ENCODE measurements at regions not wholly inside any gene's neighbourhood (a gene's known extent, or its start where the extent isn't known, plus 50 kb on each side); places are given as distances from the start of the nearest gene placed in this dataset.

DNA sequence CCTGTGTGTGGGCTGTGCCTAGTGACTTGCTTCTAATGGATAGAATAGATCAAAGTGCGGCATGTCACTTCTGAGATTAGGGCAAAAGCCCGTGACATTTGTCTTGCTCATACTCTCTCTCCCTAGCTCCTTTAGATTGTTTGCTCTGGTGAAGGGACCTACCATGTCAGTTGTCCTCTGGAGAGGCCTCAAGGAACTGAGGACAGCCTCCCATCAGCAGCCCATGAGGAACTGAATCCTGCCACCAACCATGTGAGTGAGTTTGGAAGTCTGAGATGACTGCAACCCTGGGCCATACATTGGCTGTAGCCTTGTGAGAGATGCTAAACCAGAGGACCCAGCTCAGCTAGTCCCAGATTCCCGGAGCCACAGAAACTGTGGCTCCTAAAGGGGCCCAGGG is 101.6 kb upstream of the ESRRB start:
- Mint-ChIP-seq H3K4me1 (ENCODE audit: insufficient read depth, unreplicated experiment) (no peaks in the 10 kb centered on the region), H3K4me3 (ENCODE audit: unreplicated experiment) (no peak overlapping the region), H3K9me3 (ENCODE audit: unreplicated experiment) (no peaks in the 10 kb centered on the region), H3K27ac (ENCODE audit: low read depth, unreplicated experiment) (no peak overlapping the region), H3K36me3 (ENCODE audit: insufficient read depth, unreplicated experiment) (no peaks in the 10 kb centered on the region), H3K27me3 (ENCODE audit: insufficient read depth, unreplicated experiment) (peaks cover 7% of the 10 kb centered on the region)
- intact Hi-C loops (cut with micrococcal nuclease), result no loop called here
- ChIA-PET CTCF (no interaction called here), POLR2A (no interaction called here)
- TF ChIP-seq, protein P1, sequence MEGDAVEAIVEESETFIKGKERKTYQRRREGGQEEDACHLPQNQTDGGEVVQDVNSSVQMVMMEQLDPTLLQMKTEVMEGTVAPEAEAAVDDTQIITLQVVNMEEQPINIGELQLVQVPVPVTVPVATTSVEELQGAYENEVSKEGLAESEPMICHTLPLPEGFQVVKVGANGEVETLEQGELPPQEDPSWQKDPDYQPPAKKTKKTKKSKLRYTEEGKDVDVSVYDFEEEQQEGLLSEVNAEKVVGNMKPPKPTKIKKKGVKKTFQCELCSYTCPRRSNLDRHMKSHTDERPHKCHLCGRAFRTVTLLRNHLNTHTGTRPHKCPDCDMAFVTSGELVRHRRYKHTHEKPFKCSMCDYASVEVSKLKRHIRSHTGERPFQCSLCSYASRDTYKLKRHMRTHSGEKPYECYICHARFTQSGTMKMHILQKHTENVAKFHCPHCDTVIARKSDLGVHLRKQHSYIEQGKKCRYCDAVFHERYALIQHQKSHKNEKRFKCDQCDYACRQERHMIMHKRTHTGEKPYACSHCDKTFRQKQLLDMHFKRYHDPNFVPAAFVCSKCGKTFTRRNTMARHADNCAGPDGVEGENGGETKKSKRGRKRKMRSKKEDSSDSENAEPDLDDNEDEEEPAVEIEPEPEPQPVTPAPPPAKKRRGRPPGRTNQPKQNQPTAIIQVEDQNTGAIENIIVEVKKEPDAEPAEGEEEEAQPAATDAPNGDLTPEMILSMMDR (IDR thresholded peaks at IDR 0.05; ENCODE audit: unreplicated experiment), result no peak
- no TSS peak for BruUV-seq (replicated peaks)
- no peak for DNase-seq (ENCODE audit: unreplicated experiment)

DNA sequence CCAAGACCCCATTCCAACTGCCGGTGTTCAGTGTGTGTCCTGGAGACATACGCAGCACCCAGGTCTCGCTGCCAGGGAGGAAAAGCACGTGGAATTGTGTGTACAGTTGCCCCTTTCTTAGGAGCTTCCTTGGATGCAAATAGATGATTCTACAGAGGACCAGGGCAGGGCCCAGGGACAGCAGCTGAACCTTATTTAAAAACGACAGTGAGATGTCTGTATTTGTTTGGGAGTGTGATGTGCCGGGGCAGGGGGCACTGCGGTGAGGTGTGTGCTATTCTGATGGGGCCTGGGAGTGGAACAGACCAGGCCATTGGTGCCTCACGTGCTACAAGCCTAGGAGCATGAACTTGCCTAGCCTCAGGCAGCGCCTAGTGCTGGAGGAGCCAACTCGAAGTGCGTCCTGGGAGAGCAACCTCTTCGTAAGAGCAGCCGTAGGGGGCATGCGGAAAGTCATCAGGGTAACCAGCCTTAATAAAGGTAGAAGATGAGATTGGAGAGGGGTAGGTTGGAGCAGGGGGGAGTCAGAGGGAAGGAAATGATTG is 98.3 kb upstream of the ESRRB start:
- BruUV-seq (replicated peaks), result no TSS peak
- no peak for DNase-seq (ENCODE audit: unreplicated experiment)
- no peaks in the 10 kb centered on the region for H3K4me1 Mint-ChIP-seq (ENCODE audit: insufficient read depth, unreplicated experiment)

GRCh38 chr14:76280221-76280620 is 95.7 kb upstream of the ESRRB start:
- BruUV-seq (replicated peaks), result no TSS peak
- Mint-ChIP-seq H3K36me3 (ENCODE audit: insufficient read depth, unreplicated experiment) (no peaks in the 10 kb centered on the region), H3K4me1 (ENCODE audit: insufficient read depth, unreplicated experiment) (no peaks in the 10 kb centered on the region), H3K27ac (ENCODE audit: low read depth, unreplicated experiment) (no peak overlapping the region), H3K27me3 (ENCODE audit: insufficient read depth, unreplicated experiment) (no peaks in the 10 kb centered on the region), H3K9me3 (ENCODE audit: unreplicated experiment) (no peaks in the 10 kb centered on the region), H3K4me3 (ENCODE audit: unreplicated experiment) (no peak overlapping the region)
- DNase-seq (ENCODE audit: unreplicated experiment), result no peak
- CTCF ChIA-PET, result no interaction called here
- TF ChIP-seq, protein P1 (IDR thresholded peaks at IDR 0.05; ENCODE audit: unreplicated experiment), result no peak
- POLR2A ChIA-PET, result no interaction called here
- intact Hi-C loops (cut with micrococcal nuclease), result no loop called here

More for the DNA sequence above, 98.3 kb upstream of the ESRRB start:
- Mint-ChIP-seq H3K9me3 (ENCODE audit: unreplicated experiment) (no peaks in the 10 kb centered on the region), H3K36me3 (ENCODE audit: insufficient read depth, unreplicated experiment) (no peaks in the 10 kb centered on the region), H3K27me3 (ENCODE audit: insufficient read depth, unreplicated experiment) (no peaks in the 10 kb centered on the region), H3K27ac (ENCODE audit: low read depth, unreplicated experiment) (no peak overlapping the region), H3K4me3 (ENCODE audit: unreplicated experiment) (no peak overlapping the region)
- ChIA-PET POLR2A (no interaction called here), CTCF (no interaction called here)
- intact Hi-C loops (cut with micrococcal nuclease), result no loop called here
- TF ChIP-seq, protein P1 (IDR thresholded peaks at IDR 0.05; ENCODE audit: unreplicated experiment), result no peak

DNA sequence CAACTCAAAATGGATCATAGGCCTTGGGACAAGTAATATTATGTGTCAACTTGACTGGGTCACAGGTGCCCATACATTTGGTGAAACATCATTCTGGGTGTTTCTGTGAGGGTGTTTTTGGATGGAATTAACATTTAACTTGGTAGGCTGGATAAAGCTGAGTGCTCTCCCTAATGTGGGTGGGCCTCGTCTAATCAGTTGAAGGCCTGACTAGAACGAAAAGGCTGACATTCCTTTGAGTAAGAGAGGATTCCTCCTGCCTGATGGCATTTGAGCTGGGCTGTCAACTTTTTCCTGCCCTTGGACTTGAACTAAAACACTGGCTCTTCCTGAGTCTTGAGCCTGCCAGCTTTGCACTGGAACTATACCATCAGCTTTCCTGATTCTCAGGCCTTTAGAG is 93.4 kb upstream of the ESRRB start:
- no peaks in the 10 kb centered on the region for H3K36me3 Mint-ChIP-seq (ENCODE audit: insufficient read depth, unreplicated experiment)
- intact Hi-C loops (cut with micrococcal nuclease), result no loop called here
- H3K4me1 Mint-ChIP-seq (ENCODE audit: insufficient read depth, unreplicated experiment), result no peaks in the 10 kb centered on the region
- H3K9me3 Mint-ChIP-seq (ENCODE audit: unreplicated experiment), result no peaks in the 10 kb centered on the region
- DNase-seq (ENCODE audit: unreplicated experiment), result no peak
- no peaks in the 10 kb centered on the region for H3K27me3 Mint-ChIP-seq (ENCODE audit: insufficient read depth, unreplicated experiment)
- no peak overlapping the region for H3K27ac Mint-ChIP-seq (ENCODE audit: low read depth, unreplicated experiment)
- H3K4me3 Mint-ChIP-seq (ENCODE audit: unreplicated experiment), result no peak overlapping the region
- ChIA-PET CTCF (interaction anchor here (0.7 kb wide), 1 partner anchor 414 kb away, joined by 6 read pairs; no protein-coding TSS in a partner anchor), POLR2A (no interaction called here)
- BruUV-seq (replicated peaks), result no TSS peak
- TF ChIP-seq, protein P1 (IDR thresholded peaks at IDR 0.05; ENCODE audit: unreplicated experiment), result no peak

Data from MCF 10A (cell line).